Activated CD4-positive, alpha-beta T cell treated with anti-CD3 and anti-CD28 coated beads, Interleukin-2, amount 10 ng/mL, durations not matched to agents 24 days and 14 days (primary cell): ENCODE measurements at regions not wholly inside any gene's neighbourhood (a gene's known extent, or its start where the extent isn't known, plus 50 kb on each side); places are given as distances from the start of the nearest gene placed in this dataset.

Experiments used
- DNase-seq: peaks from one replicate; pipeline ENCODE4 v3.0.0; 2022
- H3K27ac Mint-ChIP-seq: one replicate; pipeline ENCODE4 v1.8.0; 2022; ENCODE audit warnings: mild to moderate bottlenecking, mixed read lengths
- H3K27me3 Mint-ChIP-seq: one replicate; pipeline ENCODE4 v1.8.0; 2022; ENCODE audit warnings: mixed read lengths
- H3K36me3 Mint-ChIP-seq: one replicate; pipeline ENCODE4 v1.8.0; 2022; ENCODE audit warnings: low read depth, mild to moderate bottlenecking, mixed read lengths
- H3K4me1 Mint-ChIP-seq: one replicate; pipeline ENCODE4 v1.8.0; 2021; ENCODE audit warnings: mixed read lengths
- H3K4me3 Mint-ChIP-seq: one replicate; pipeline ENCODE4 v1.8.0; 2022; ENCODE audit warnings: mild to moderate bottlenecking, moderate library complexity, mixed read lengths
- H3K9me3 Mint-ChIP-seq: one replicate; pipeline ENCODE4 v1.8.0; 2021; ENCODE audit warnings: mixed read lengths
- intact Hi-C: fragments of 100-400 bp; cut with micrococcal nuclease; formaldehyde crosslinking; loops from one replicate; pipeline ENCODE4 v1.15.1; 2023

DNA sequence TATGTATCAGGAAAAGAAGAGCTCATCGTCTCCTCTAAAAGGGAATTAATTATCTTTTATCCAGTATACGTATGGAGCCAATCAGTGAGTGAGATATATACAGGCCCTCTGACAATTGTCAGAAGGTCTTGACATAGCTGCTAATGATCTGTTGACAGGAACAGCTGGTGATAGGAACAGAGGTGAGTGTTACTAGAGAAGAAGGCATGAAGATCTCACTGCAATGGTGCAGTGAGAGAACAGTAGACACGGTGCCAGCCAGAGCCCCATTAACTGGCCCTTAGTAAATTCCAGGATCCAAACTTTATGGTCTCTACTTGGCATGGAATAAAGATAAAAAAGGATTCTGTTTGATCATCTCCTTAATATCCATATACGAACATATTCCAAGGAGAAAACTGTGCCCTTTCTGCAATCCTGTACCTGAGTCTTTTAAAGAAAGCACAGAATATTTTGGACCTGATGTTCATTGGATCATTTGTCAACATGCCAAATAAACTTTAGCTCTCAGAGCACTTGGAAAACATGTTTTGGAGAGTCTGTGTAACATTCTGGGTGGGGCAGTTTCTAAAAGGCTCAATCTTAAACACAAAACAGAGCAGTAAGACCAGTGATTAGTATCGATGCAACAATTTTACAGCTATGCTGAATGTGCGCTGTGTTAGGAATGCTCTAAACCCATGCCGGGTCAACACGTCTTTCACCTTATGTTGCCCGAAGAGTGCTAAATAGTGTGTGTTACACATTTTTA, 135.8 kb upstream of the CITED2 start:
- peaks cover 12% of the 10 kb centered on the region for H3K27me3 Mint-ChIP-seq
- intact Hi-C loops, result no loop called here
- H3K27ac Mint-ChIP-seq, result no peak overlapping the region
- peaks cover 1% of the 10 kb centered on the region for H3K4me1 Mint-ChIP-seq
- no peaks in the 10 kb centered on the region for H3K36me3 Mint-ChIP-seq
- no peak overlapping the region for H3K4me3 Mint-ChIP-seq
- DNase-seq, result no peak
- H3K9me3 Mint-ChIP-seq, result no peaks in the 10 kb centered on the region

- no peak for DNase-seq
- Mint-ChIP-seq H3K27me3 (peaks cover 12% of the 10 kb centered on the region), H3K4me3 (no peak overlapping the region), H3K9me3 (no peaks in the 10 kb centered on the region), H3K4me1 (no peaks in the 10 kb centered on the region), H3K27ac (no peak overlapping the region), H3K36me3 (no peaks in the 10 kb centered on the region)
- intact Hi-C loops, result no loop called here
These were observed 134.7 kb upstream of the CITED2 start for GRCh38 chr6:139509167-139509566.

DNA sequence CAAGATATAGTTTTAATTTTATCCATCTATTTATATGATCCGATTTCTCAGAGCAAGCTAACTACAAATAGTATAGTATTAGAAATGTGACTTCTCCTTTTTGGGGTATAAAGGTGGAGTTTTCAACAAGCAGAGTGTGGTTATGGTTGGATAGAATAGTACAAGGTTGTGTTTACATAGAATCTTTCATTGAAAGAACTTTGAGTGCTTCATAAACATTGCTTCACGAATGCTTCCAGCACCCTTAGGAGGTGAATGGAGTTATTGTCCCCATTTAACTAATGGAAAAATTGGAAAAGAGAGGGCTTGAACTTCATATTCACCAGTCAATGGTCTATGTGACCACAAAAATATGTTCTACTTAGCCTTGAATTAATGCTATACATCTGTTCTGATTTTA, 134.1 kb upstream of the CITED2 start:
- H3K36me3 Mint-ChIP-seq, result no peaks in the 10 kb centered on the region
- H3K27ac Mint-ChIP-seq, result no peak overlapping the region
- H3K9me3 Mint-ChIP-seq, result no peaks in the 10 kb centered on the region
- H3K4me3 Mint-ChIP-seq, result no peak overlapping the region
- no peaks in the 10 kb centered on the region for H3K4me1 Mint-ChIP-seq
- no peak for DNase-seq
- intact Hi-C loops, result no loop called here
- peaks cover 12% of the 10 kb centered on the region for H3K27me3 Mint-ChIP-seq

DNA sequence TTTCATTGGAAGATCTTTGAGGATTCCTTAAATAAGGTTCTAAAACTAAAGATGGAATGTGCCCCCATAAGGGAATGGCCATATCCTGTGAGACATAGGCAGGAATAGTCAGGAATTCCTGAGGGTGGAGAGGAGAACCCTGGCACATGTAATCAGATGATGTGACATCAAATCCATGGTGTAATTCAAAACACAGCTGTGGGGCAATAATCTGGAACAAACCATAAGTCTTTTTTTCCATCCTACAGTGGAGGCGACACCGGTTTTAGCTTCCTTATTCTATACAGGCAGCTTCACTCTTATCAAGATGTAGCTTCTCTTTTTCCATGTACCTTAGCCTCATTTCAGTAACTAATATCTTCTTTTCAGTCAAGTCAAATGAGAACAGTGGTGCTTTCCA, 133.6 kb upstream of the CITED2 start:
- intact Hi-C loops, result no loop called here

GRCh38 chr6:139500977-139501376, 126.5 kb upstream of the CITED2 start:
- intact Hi-C loops, result no loop called here
- Mint-ChIP-seq H3K27me3 (peaks cover 3% of the 10 kb centered on the region), H3K9me3 (no peaks in the 10 kb centered on the region), H3K27ac (no peak overlapping the region), H3K36me3 (no peaks in the 10 kb centered on the region), H3K4me3 (no peak overlapping the region), H3K4me1 (no peaks in the 10 kb centered on the region)
- no peak for DNase-seq

More for the DNA sequence above, 133.6 kb upstream of the CITED2 start:
- H3K27ac Mint-ChIP-seq, result no peak overlapping the region
- no peak for DNase-seq
- H3K27me3 Mint-ChIP-seq, result peaks cover 10% of the 10 kb centered on the region
- no peaks in the 10 kb centered on the region for H3K4me1 Mint-ChIP-seq
- no peak overlapping the region for H3K4me3 Mint-ChIP-seq
- no peaks in the 10 kb centered on the region for H3K36me3 Mint-ChIP-seq
- no peaks in the 10 kb centered on the region for H3K9me3 Mint-ChIP-seq

GRCh38 chr6:139498715-139499114, 124.3 kb upstream of the CITED2 start:
- H3K27ac Mint-ChIP-seq, result no peak overlapping the region
- DNase-seq, result no peak
- no peaks in the 10 kb centered on the region for H3K9me3 Mint-ChIP-seq
- peaks cover 3% of the 10 kb centered on the region for H3K27me3 Mint-ChIP-seq
- H3K36me3 Mint-ChIP-seq, result no peaks in the 10 kb centered on the region
- no peak overlapping the region for H3K4me3 Mint-ChIP-seq
- intact Hi-C loops, result no loop called here
- no peaks in the 10 kb centered on the region for H3K4me1 Mint-ChIP-seq

DNA sequence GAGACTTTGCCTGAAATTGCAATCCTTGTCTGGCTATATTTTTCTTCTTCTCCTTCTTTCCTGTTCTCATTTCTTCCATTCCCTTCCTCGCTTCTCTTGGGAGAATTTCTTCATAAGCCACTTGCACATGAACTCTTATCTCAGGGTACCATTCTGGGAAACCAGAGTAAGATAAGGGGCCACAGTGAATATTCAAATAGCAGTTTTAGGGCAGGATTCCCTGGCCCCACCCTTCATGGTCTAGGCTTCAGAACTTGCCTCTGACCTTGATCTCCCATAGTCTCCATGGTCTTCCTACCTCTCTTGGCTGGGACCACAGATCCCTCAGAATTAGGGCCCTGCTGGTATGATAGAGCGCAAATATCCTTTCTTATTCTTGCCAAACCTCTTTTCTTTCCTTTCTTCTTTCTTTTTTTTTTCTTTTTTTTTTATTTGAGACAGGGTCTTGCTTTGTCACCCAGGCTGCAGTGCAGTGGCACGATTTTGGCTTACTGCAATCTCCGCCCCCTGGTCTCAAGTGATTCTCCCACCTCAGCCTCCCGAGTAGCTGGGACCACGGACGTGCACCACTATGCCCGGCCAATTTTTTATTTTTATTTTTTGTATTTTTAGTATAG, 123.0 kb upstream of the CITED2 start:
- no peak for DNase-seq
- Mint-ChIP-seq H3K4me1 (no peaks in the 10 kb centered on the region), H3K27ac (no peak overlapping the region), H3K27me3 (peaks cover 3% of the 10 kb centered on the region), H3K4me3 (no peak overlapping the region), H3K36me3 (no peaks in the 10 kb centered on the region), H3K9me3 (no peaks in the 10 kb centered on the region)
- intact Hi-C loops, result no loop called here

DNA sequence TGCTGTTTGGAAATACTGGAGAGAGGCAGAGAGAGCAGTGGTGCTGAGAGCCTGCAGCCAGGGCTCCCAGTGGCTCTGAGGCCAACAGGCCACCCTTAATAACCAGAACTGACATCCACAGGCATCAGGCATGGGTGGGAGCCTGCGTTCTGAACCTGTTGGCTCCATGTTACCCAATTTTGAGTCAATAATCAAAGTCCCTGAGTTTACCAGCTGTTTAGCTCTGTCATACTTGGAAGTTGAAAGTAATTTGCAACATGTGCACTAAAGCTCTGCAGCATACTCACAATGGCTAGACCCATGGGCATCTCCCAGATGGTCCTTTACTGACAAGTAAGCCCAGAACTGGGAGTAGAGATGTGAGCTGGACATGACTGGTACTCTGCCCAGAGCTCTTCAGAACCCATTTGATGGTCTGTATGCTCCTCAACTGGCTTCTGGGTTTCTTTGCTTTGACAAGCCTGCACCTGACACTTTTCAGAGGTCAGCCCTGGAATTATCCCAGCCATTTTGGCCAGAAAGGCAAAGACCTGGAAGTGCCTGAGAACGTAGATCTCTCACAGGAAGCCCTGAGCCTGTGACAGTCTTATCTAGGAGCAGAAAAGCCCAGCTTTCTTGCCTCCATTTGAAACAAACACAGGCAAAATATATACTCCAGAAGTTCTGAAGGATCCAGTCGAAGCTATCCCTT, 122.4 kb upstream of the CITED2 start:
- Mint-ChIP-seq H3K4me3 (no peak overlapping the region), H3K27ac (no peak overlapping the region), H3K27me3 (peaks cover 3% of the 10 kb centered on the region), H3K36me3 (no peaks in the 10 kb centered on the region), H3K9me3 (no peaks in the 10 kb centered on the region), H3K4me1 (no peaks in the 10 kb centered on the region)
- no peak for DNase-seq
- intact Hi-C loops, result no loop called here

- intact Hi-C loops, result no loop called here
- peaks cover 2% of the 10 kb centered on the region for H3K27me3 Mint-ChIP-seq
- H3K36me3 Mint-ChIP-seq, result peaks cover 3% of the 10 kb centered on the region
- peaks cover 4% of the 10 kb centered on the region for H3K4me1 Mint-ChIP-seq
- no peak for DNase-seq
- H3K9me3 Mint-ChIP-seq, result peaks cover 8% of the 10 kb centered on the region
- no peak overlapping the region for H3K4me3 Mint-ChIP-seq
- no peak overlapping the region for H3K27ac Mint-ChIP-seq
These were observed 120.0 kb upstream of the CITED2 start for GRCh38 chr6:139494376-139494990.

DNA sequence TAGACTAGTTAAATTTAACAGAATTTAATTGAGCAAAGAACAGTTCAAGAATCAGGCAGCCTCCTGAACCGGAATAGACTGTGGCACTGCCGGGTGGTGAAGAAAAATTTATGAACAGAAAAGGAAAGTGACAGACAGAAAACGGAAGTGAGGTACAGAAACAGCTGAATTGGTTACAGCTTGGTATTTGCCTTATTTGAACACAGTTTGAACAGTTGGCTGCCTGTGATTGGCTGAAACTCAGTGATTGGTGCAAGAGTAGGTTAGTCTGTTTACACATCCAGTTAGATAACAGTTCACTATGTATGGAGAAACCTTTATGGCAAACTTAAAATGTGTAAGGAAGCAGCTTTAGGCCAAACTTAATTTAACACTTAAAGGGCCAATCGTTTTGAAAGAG, 116.0 kb upstream of the CITED2 start:
- H3K27ac Mint-ChIP-seq, result no peak overlapping the region
- H3K27me3 Mint-ChIP-seq, result peaks cover 2% of the 10 kb centered on the region
- H3K36me3 Mint-ChIP-seq, result peaks cover 3% of the 10 kb centered on the region
- DNase-seq, result peak; percentile 63
- intact Hi-C loops, result no loop called here
- no peak overlapping the region for H3K4me3 Mint-ChIP-seq
- H3K9me3 Mint-ChIP-seq, result peaks cover 8% of the 10 kb centered on the region
- H3K4me1 Mint-ChIP-seq, result peaks cover 4% of the 10 kb centered on the region

GRCh38 chr6:139486476-139486799, 112.0 kb upstream of the CITED2 start:
- intact Hi-C loops, result no loop called here
- H3K27me3 Mint-ChIP-seq, result peaks cover 5% of the 10 kb centered on the region

GRCh38 chr6:139485742-139486475, 111.5 kb upstream of the CITED2 start:
- Mint-ChIP-seq H3K36me3 (peaks cover 3% of the 10 kb centered on the region), H3K27ac (no peak overlapping the region), H3K4me3 (no peak overlapping the region), H3K27me3 (peaks cover 5% of the 10 kb centered on the region), H3K9me3 (peaks cover 8% of the 10 kb centered on the region), H3K4me1 (peaks cover 5% of the 10 kb centered on the region)
- intact Hi-C loops, result no loop called here
- DNase-seq, result no peak

More at GRCh38 chr6:139486476-139486799, 112.0 kb upstream of the CITED2 start:
- H3K9me3 Mint-ChIP-seq, result peaks cover 8% of the 10 kb centered on the region
- DNase-seq, result no peak
- H3K4me3 Mint-ChIP-seq, result no peak overlapping the region
- peaks cover 5% of the 10 kb centered on the region for H3K4me1 Mint-ChIP-seq
- peaks cover 3% of the 10 kb centered on the region for H3K36me3 Mint-ChIP-seq
- no peak overlapping the region for H3K27ac Mint-ChIP-seq

DNA sequence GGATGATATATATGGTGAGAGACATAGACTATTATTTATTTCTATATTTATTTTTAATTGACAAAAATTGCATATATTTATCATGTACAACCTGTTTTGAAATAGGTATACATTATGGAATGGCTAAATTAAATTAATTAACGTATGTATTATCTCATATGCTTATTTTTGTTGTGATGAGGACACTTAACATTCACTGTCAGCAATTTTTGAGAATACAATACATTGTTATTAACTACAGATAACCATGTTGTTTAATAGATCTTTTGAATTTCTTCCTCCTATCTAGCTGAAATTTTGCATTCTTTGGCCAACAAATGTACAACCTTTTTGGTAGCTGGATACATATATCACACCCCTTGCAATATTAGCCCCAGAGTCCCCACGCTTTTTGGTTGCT, 110.7 kb upstream of the CITED2 start:
- peaks cover 5% of the 10 kb centered on the region for H3K9me3 Mint-ChIP-seq
- DNase-seq, result no peak
- no peak overlapping the region for H3K27ac Mint-ChIP-seq
- intact Hi-C loops, result no loop called here
- H3K4me3 Mint-ChIP-seq, result no peak overlapping the region
- peaks cover 5% of the 10 kb centered on the region for H3K27me3 Mint-ChIP-seq
- H3K4me1 Mint-ChIP-seq, result peaks cover 2% of the 10 kb centered on the region
- no peaks in the 10 kb centered on the region for H3K36me3 Mint-ChIP-seq
